Central memory CD4-positive, alpha-beta T cell (primary cell): ENCODE measurements at regions not wholly inside any gene's neighbourhood (a gene's known extent, or its start where the extent isn't known, plus 50 kb on each side); places are given as distances from the start of the nearest gene placed in this dataset.

ENCODE experiments used
- DNase-seq: peaks from one replicate; pipeline ENCODE4 v3.0.0; 2022

DNA sequence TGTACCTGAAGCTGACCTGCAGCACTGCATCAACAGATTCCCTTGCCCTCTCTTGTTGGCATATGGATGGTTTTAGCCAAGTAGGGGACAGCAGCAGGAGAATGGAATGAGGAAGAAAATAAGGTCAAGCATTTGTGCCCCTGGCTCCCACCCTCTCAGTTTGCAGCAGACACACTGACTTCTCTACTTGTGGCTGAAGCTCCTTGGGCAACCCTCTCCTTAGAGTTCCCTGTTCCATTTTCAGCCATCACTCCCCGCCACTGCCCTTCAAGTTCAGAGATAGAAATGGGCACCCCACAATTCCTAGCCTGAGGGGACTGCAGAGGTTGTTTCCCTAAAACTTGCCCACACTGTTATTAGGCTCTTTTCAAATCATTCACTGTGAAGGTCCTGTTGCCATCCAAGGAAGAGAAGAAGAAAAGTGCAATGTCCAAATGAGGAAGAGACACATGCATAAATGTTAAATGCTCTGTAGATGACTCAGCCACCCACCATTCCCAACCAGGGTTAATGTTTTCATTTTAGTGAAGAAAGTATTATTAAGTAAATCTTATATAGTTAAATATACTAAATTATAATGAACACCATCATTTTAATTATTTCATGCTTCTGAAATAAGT is 295.9 kb upstream of the UBE2E2 start:
- no peak for DNase-seq

DNA sequence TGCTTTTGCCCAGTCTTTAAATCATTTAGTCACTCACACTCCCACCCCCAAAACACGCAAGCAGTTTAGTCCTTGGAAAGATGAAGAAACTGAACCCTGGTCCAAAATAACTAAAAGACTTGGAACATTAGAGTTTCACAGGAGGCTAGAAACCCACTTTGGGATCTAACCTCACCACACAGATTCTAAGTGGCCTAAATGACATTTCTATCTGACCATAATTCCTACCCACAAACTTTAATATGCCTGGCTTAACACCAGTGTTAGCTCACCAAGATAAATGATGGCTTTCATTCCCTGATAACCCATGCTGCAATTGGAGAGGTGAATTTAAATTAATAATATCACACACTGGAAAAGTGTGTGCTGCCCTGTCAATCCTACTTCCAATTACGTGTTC is 295.3 kb upstream of the UBE2E2 start:
- DNase-seq: no peak

DNA sequence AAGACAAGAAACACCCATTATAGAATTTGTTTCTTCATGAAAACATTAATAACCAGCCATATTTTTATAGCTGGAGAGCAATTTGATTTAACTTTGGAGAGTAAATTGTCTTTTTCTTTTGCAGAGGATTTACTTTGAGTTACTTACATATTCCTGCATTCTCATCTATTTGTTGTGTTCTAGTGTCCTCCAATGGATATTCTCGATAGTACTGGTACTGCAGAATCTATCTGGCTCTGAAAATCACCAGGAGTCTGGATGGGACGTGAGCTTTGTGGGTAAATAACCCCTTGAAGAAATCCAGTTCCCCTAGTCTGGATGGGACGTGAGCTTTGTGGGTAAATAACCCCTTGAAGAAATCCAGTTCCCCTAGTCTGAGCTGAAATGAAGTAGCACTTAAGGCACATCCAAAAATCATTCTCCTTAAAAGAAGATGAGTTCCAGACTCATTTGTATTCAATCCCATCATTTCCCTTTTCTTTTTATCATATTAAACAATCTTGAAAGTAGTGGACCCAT is 294.1 kb upstream of the UBE2E2 start:
- DNase-seq: no peak

DNA sequence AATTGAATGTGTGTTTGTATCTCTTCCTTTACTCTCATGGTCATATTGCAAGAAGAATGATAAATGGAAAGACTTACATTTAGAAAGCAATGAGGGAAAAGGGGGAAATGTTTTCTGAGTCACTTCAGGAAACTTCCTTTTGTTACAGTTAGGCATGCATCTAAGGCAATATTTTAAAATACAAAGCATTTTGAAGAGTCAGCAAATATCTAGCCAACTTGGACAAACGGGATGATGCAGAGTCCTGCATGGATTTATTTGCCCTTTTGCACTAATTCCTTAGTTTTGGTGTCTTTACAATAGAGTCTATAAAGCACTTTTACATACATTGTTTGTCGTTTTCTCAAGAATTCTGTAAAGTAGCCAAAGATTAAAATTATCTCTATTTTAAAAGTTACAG is 286.2 kb upstream of the UBE2E2 start:
- DNase-seq: no peak

DNA sequence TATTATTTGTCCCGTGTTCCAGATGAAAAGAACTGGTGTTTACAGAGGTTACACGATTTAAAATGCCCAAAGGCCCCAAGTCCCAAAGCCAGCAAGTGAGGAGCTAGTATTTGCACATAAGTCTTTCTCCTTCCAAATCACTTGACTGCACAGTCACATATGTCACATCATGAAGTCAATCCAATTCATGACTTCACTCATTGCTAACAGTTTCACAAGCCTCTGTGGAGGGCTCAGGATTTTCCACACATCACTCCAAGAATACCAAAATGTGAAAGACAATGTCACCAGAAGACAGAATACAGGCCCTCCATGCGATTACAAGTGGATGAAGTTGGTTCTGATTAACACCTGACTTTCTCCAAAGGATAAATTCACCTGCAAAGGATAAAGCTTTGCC is 283.1 kb upstream of the UBE2E2 start:
- DNase-seq: no peak

DNA sequence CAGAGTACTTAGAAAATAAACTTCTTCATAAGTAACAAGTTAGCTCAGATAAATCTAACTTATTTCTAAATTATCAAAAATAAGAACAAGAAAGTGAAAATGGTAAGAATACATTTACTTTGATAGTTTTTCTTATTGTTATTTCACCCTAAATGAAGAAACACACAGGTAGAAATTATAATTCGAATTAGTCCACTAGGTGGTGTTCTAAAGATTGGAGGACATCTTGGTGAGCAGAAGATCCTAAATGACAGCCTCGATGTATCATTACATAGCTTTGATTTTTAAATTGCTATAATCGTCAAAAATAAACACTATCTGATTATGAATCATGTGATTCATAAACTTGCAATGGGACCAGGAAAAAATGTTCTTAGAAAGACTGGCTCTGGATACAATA is 280.8 kb upstream of the UBE2E2 start:
- no peak for DNase-seq

DNA sequence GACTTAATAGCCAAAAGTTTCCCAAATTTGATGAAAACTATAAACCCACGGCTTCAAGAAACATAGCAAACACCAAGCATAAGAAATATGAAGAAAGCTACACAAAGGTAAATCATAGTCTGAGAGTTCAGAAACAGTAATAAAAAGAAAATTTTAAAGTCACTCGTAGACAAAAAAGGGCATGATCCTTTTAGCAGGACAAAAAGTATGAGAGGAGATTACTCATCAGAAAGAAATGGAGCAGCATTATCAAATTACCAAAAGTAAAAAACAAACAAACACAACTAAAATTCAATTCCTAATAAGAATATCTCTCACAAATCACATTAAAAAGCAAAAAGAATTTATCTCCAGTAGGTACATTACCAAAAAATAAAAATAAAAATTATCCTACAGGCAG is 279.4 kb upstream of the UBE2E2 start:
- no peak for DNase-seq

DNA sequence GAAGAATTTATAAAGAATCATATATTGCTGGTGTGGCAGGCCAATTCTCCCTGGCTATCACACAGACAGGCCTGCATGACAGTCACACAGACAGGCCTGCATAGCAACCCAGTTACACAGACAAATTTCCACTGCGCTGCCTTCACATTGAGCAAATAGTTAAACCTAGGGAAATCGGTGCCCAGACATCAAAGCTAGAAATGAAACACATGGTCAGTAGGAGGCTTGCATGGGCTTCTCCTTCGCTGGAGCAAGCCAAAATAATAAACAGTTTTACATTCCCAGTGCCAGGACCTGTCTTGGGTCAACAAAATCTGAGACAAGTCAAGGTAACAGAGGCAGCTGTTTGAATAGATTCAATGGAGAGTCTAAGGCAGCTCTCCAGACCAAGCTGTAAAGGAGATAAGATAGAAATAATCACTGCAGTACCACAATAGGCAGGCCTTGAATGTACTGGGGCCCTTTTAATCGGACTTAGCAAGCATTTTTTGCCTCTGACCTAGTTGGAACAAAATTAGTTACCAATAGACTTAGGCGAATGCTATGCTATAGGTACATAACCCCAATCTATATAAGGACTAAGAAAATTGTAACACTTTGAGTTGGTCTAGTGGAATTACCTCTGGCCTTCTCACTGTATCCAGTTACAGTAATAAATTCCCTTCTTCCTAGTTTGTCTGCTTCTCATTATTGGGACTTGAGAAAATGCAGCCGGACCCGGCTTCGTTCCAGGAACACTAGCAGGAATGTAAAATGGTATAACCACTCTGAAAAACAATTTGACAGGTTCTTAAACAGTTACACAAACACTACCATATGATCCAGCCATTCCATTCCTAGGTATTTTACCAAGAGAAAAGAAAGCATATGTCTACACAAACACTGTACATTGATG is 274.7 kb upstream of the UBE2E2 start:
- no peak for DNase-seq

DNA sequence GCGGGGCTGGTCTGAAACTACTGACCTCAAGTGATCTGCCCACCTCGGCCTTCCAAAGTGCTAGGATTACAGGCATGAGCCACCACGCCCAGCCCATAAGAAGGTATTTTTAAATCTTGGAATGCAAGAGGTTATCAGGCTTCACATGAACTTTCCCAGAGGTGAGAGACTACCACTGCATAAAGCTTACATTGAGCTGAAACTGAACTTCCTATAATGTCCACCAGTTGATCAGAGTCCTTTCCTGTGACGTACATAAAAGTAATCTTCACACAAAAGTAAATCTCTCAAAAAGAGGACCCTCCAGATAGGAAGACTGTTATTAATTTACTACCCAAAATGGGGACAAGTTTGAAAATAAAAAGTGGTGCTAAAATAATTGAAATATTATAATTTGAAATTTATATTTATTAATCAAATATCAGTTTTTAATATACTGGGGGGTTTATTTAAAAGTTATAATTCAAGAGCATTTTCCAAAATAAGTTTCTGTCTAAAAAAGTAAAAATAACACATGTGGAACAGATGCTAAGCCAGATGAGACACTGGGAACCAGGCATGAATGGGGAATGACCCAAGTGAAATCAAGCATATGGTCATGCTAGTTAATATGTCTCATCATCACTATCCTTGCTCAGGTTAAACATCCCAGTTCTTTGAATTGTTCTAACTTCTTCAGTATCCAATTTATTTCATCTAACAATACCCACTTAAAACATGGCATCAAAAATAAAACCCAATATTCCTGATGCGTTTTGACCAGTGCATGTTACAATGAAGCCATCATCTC is 269.9 kb upstream of the UBE2E2 start:
- no peak for DNase-seq

DNA sequence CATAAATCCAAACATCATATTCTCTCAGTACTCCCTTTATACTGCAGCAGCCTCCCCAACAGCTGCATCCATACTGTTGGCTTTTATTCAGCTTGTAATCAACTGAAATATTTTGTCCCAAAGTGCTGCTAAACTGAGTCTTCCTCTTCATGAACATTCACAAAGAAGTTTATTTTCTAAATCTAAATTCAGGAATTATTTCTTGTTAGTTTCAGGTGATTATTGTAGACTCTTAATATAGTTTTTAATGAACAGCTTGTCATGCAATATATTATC is 269.3 kb upstream of the UBE2E2 start:
- no peak for DNase-seq

DNA sequence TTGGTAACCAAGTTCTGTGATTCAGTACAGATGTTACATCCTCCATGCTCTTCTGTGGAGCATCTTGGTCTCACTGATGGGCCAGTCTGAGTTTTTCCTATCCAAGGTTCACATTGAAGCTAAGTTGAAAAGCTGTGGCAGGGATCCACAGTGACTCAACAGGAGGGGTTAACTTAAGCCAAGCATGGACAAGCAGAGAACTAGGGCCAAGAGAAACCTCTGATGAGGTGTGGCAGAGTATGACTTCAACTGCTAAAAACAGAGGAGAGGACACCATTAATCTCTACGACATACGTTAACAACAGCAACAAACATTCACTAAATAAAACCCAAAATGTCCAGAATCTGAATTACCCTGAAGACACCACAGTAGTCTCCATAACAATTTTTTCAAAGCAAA is 268.1 kb upstream of the UBE2E2 start:
- no peak for DNase-seq

DNA sequence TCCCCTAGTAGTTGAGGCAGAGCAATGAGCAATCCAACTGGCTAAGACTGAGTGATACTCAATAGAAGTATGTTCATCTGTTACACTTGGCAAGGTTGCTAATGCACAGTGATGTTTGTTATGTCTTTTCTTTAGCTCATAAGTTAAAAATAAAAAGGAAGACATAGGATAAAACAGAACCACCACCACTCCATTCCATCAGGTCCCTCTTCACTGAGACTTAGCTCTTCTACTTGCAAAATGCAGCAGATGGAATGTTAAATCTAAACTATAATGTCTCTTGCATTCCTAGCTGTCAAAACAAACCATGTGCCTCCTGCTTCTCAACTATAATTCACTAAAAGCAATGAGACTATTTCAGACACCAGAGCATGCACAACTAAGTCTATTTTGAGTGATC is 265.6 kb upstream of the UBE2E2 start:
- no peak for DNase-seq

DNA sequence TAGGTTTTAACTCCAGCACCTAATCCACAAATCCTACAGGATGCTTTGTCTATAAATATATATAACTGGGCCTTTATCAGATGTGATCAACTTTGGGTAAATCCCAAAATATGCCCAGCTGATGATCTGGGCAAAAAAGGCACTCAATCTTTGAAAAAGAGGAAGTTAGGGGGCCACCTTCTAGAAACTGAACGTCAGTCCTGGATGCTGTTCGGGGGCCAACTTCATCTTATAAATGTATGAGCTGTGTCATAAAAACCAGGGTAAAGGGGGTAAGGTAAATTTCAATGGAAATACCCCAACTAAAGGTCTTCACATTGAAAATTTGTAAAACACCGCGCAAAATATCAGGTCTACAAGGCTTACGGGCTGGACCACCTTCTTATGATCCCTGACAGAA is 264.4 kb upstream of the UBE2E2 start:
- no peak for DNase-seq

DNA sequence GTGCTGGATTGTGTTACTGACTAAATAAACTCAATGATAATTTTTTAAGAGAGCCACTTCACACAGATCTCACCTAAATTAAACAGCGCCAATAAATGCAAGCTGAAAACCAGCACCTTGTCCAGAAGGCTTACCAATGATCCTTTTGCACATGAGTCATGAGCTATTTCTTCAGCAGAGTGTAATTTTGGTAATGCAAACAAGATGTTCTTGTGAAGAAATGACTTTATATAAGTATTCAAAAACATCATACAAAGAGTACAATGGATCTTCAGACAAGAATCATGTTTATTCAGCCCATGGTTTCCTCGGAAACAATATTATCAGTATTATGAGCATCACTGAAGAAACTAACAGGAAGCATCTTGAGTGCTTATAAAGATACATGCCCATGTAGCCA is 263.8 kb upstream of the UBE2E2 start:
- no peak for DNase-seq

DNA sequence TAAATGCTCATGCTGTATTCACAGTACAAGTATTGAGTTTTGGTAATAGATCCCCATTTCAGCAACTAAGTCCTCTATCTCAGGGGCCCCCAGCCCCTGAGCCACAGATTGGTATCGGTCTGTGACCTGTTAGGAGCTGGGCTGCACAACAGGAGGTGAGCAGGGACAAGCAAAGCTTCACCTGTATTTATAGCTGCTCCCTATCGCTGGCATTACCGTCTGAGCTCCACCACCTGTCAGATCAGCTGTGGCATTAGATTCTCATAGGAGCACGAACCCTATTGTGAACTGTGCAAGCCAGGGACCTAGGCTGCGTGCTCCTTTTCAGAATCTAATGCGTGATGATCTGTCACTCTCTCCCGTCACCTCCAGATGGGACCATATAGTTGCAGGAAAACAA is 262.8 kb upstream of the UBE2E2 start:
- no peak for DNase-seq

DNA sequence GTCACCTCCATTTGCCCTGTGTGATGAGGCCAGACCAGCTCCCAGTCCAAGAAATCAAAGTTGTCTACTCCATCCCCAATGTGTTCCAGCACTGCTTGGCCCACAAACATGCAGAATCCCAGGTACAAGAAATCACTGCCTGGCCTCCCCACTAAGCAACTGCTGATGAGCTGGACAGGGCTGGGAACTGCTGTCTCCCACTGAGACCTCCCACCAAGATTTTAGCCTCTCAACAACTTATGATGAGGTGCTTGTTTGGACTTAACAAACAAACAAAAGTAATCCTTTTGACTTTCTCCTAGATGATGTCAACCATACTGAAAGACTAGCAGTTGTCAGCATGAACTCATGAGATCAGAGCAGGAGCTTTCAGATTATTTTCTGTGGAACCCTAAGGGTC is 260.1 kb upstream of the UBE2E2 start:
- DNase-seq: no peak

DNA sequence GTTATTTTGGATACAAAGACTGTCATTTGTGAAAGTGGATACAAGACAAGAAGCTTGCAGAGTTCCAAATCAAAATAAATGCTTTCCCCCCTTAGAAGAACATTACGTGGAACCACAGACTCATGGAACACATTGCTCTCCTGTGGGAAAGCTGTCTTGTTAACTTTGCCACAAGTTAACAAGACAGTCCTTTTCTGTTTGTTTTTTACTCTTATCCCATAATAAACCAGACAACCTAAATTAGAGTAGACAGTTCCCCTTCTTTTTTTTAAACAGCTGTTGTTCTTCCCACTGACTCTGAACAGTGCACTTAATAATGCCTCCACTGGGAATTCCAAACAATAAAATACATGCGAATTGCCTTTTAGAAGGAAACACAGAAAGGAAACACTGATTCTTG is 255.3 kb upstream of the UBE2E2 start:
- no peak for DNase-seq

DNA sequence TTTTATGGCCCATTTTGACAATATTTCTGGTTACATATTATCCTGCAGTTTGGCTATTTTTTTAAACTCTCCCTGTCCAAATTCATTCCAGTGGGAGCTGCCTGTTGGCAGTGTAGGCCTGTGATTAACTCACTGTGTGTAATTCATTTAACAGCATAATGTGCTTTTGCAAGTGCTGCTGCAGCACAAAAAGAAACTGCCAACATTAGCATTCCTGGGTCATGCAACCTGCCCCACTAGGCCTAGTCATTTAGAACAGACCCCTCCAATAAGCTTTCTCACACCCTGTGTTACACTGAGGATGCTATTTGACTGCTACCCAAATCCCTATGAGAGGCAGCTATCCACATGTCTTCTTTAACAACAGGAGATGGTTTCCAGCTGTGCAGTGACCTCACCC is 251.2 kb upstream of the UBE2E2 start:
- no peak for DNase-seq

DNA sequence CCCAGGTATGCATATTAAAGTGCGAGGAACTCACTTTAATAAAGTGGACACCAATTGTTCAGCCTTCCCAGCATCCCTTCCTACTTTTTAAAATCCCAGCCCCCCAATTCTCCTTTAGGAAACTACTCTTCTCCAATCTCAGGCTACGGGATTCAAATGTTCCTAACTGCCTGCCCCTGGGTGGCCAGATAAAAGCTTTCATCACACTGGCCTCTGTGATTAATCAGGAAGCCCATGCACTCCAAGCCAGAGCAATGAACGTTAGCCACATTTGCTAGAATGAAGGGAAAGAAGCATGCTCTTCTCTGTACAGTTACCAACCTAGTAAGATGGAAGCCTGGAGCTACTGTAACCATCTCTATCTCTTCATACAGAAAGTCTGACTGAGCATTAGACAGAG is 250.3 kb upstream of the UBE2E2 start:
- DNase-seq: no peak

DNA sequence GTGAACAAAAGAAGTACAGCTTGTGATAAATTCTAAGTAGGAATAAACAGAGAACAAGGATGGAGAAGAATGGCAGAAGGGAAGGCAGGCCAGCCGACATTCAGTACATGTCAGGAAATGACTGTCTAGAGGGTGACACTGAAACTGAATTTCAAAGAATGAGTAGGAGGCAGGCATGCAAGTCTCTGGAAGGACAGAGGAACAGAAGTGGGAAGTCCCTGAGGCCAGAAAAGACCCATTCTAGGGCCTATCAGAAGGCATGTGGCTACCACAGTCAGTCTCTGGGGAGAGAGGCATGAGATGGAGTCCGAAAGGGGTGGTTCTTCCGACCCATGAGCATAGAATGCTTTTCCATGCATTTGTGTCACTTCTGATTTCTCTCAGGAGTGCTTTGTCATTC is 243.5 kb upstream of the UBE2E2 start:
- DNase-seq: no peak

DNA sequence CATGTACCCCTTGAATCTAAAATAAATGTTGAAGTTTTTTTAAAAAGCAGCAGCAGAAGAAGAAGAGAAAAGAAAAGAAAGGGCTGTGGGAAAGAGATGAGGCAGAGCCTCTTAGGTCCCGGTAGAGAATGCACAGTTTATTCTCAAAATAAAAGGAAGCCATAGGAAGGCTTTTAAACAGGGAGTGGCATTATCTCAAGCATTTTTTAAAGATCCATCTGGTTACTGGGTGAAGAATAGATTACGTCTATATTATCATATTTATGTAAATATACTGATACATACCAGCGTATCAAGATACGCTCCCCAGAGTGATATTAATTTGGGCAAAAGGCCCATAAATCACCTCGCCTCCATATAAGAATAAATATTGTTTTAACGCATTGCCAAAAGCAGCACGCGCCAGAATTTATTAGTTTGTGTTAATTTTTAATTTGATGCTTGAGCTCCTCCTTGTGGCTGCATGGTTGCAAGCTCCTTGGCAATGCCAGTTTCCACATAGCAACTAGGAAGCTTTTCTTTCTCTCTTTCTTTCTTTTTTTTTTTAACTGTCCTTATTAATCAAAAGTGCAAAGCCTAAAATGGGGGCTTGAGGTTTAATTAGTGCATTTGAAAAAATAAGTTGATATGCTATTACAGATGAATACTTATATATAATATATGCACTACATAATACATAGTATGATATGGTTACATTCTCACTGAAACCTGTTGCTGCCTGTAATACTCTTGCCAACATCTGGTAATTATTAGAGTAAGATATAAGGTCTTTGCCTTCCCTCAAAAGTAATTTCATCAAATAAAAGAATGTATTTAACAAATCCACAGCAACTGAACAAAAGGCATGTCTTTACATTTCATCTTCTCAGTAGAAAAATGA is 242.8 kb upstream of the UBE2E2 start:
- no peak for DNase-seq

DNA sequence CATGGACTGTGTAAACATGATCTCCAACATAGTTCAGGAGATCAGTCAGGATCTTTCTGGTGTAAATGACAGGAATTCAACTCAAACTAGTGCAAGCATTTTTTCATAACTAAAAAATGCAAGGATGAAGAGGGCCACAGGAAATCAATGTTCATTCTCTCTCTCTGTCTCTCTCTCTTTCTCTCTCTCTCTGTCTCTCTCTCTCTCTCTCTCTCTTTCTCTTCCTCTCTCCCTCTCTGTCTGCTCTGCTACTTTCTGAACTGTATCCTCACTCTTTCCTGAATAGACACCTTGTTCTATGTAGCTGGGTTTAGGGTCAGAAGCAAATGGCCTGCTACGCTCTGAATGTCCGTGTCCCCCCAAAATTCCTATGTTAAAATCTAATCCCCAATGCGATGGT is 240.9 kb upstream of the UBE2E2 start:
- DNase-seq: no peak

DNA sequence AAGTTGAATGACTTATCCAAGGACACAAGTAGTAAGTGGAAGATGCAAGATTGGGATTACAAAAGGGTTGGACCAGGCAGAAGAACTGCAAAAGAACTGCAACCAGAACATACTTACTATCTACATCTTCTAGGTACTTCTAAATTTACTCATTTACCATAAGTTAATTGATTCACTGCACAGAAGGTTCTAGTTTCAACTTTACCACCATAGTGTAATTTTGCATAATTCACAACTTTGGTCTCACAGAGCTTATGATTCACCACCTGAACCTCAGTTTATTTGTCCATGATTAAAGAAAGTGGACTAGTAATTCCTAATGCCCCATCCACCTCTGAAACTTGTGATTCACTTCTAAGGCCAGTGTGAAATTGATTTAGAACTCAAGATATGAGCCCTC is 236.8 kb upstream of the UBE2E2 start:
- no peak for DNase-seq
